CD14-positive monocyte (primary cell): ENCODE measurements at regions not wholly inside any gene's neighbourhood (a gene's known extent, or its start where the extent isn't known, plus 50 kb on each side); places are given as distances from the start of the nearest gene placed in this dataset.

Experiments
- DNase-seq, 3 donors: peaks; one replicate each; pipeline ENCODE4 v3.0.0-alpha.2; 2011 to 2022
- H2AFZ ChIP-seq: 2 replicates; pipeline ENCODE4 v1.6.0; 2012; ENCODE audit warnings: mild to moderate bottlenecking, low read depth, low read length, inconsistent platforms; ENCODE audit not compliant: insufficient read depth, poor library complexity, severe bottlenecking
- H3K27ac ChIP-seq, 2 donors: 1 replicate in 1 of 2; 2 replicates in 1 of 2; pipeline ENCODE4 v1.5.1; 2012 to 2013; ENCODE audit warnings: low read length in 2 of 2, control low read depth in 1 of 2, inconsistent platforms in 1 of 2, low read depth in 1 of 2, mild to moderate bottlenecking in 1 of 2
- H3K27me3 ChIP-seq, 2 donors: one replicate each; pipeline versions ENCODE4 v1.6.0 to v1.6.1; 2011 to 2013; ENCODE audit warnings: low read length in 2 of 2; ENCODE audit not compliant: control insufficient read depth in 2 of 2, insufficient read depth in 2 of 2
- H3K36me3 ChIP-seq, 2 donors: replicated peaks in 1 of 2; 1 replicate in 1 of 2; 2 replicates in 1 of 2; pipeline versions ENCODE4 v1.5.1 to v1.6.1; 2012 to 2013; ENCODE audit warnings: low read length in 2 of 2, control low read depth in 1 of 2, inconsistent platforms in 1 of 2, mild to moderate bottlenecking in 1 of 2; ENCODE audit not compliant: insufficient read depth in 2 of 2, control insufficient read depth in 1 of 2
- H3K4me1 ChIP-seq, 2 donors: 1 replicate in 1 of 2; 2 replicates in 1 of 2; pipeline versions ENCODE4 v1.5.1 to v1.6.1; 2012 to 2013; ENCODE audit warnings: low read length in 2 of 2, control low read depth in 1 of 2, inconsistent platforms in 1 of 2, mild to moderate bottlenecking in 1 of 2, moderate library complexity in 1 of 2; ENCODE audit not compliant: insufficient read depth in 2 of 2, control insufficient read depth in 1 of 2
- H3K4me2 ChIP-seq: replicated peaks from 2 replicates; pipeline ENCODE3; 2012; ENCODE audit warnings: low read length, moderate library complexity, mild to moderate bottlenecking; ENCODE audit not compliant: poor library complexity, severe bottlenecking; ENCODE audit errors: extremely low read depth
- H3K4me3 ChIP-seq, 3 experiments: fragments of 200-600 bp in 1 of 3; sonication (generic) in 1 of 3; replicated peaks in 1 of 3; 1 replicate in 2 of 3; 2 replicates in 1 of 3; pipeline ENCODE4 v1.5.1; 2011 to 2013; ENCODE audit warnings: low read length in 3 of 3, mild to moderate bottlenecking in 3 of 3, control low read depth in 2 of 3, low read depth in 2 of 3, inconsistent platforms in 1 of 3, moderate library complexity in 1 of 3
- H3K79me2 ChIP-seq: 2 replicates; pipeline ENCODE4 v1.6.0; 2012; ENCODE audit warnings: mild to moderate bottlenecking, control low read depth, inconsistent platforms, low read length, moderate library complexity; ENCODE audit not compliant: insufficient read depth
- H3K9ac ChIP-seq: 2 replicates; pipeline ENCODE4 v1.6.0; 2017; ENCODE audit warnings: low read length, mild to moderate bottlenecking; ENCODE audit not compliant: insufficient read depth, poor library complexity, severe bottlenecking
- H3K9me3 ChIP-seq, 2 donors: replicated peaks in 1 of 2; 1 replicate in 1 of 2; 2 replicates in 1 of 2; pipeline versions ENCODE4 v1.5.1 to v1.6.1; 2012 to 2013; ENCODE audit warnings: low read length in 2 of 2, control low read depth in 1 of 2; ENCODE audit not compliant: control insufficient read depth in 1 of 2, insufficient read depth in 1 of 2
- H4K20me1 ChIP-seq: 2 replicates; pipeline ENCODE4 v1.6.0; 2012; ENCODE audit warnings: mild to moderate bottlenecking, low read length, control low read depth, moderate library complexity; ENCODE audit not compliant: insufficient read depth
- H3K27ac Mint-ChIP-seq, 7 donors: one replicate each; pipeline ENCODE4 v1.8.0; 2020; ENCODE audit warnings: mild to moderate bottlenecking in 7 of 7, mixed read lengths in 7 of 7, moderate library complexity in 6 of 7, inconsistent platforms in 2 of 7
- H3K27me3 Mint-ChIP-seq, 3 donors: one replicate each; pipeline ENCODE4 v1.8.0; 2021 to 2022; ENCODE audit warnings: low read depth in 3 of 3, mild to moderate bottlenecking in 3 of 3, mixed read lengths in 3 of 3, moderate library complexity in 3 of 3, inconsistent platforms in 1 of 3
- H3K36me3 Mint-ChIP-seq, 2 donors: one replicate each; pipeline ENCODE4 v1.8.0; 2020; ENCODE audit warnings: mixed read lengths in 2 of 2, inconsistent platforms in 1 of 2, mild to moderate bottlenecking in 1 of 2
- H3K4me1 Mint-ChIP-seq: one replicate; pipeline ENCODE4 v1.8.0; 2020; ENCODE audit warnings: mild to moderate bottlenecking, mixed read lengths
- H3K4me3 Mint-ChIP-seq, 2 donors: one replicate each; pipeline ENCODE4 v1.8.0; 2020; ENCODE audit warnings: mild to moderate bottlenecking in 2 of 2, mixed read lengths in 2 of 2, moderate library complexity in 1 of 2
- H3K9me3 Mint-ChIP-seq, 7 donors: one replicate each; pipeline ENCODE4 v1.8.0; 2020 to 2022; ENCODE audit warnings: mixed read lengths in 7 of 7, mild to moderate bottlenecking in 6 of 7, moderate library complexity in 6 of 7, inconsistent platforms in 2 of 7
- CTCF ChIP-seq: fragments of 200-600 bp; IDR thresholded peaks from one replicate; pipeline ENCODE4 v1.8.0; 2022; ENCODE audit warnings: antibody characterized with exemption, mild to moderate bottlenecking
- whole genome bisulfite sequencing: methylation state at CpG from one replicate; pipeline ENCODE4 v1.1.5; 2013; ENCODE audit warnings: missing lambda C conversion rate; ENCODE audit not compliant: insufficient coverage; 5-methylcytosine and 5-hydroxymethylcytosine counted together
- intact Hi-C, 2 donors: fragments of 100-400 bp; cut with micrococcal nuclease; formaldehyde crosslinking; loops; one replicate each; pipeline versions ENCODE4 v1.15.0 to v1.15.1; 2023

- no peak for TF ChIP-seq CTCF
- Histone ChIP-seq H3K4me2 (no peak overlapping the region), H4K20me1 (no peaks in the 10 kb centered on the region), H3K27me3 (no peaks in the 10 kb centered on the region), H3K27ac (no peak overlapping the region), H3K4me1 (no peaks in the 10 kb centered on the region), H3K9ac (no peak overlapping the region), H3K79me2 (no peaks in the 10 kb centered on the region), H2AFZ (no peak overlapping the region), H3K36me3 (no peaks in the 10 kb centered on the region), H3K4me3 (no peak overlapping the region), H3K9me3 (no peaks in the 10 kb centered on the region)
- H3K36me3 Mint-ChIP-seq: no peaks in the 10 kb centered on the region
- peaks cover 0 to 2% (median 0%) of the 10 kb centered on the region in 3 donors for H3K27me3 Mint-ChIP-seq
- H3K9me3 Mint-ChIP-seq: peaks cover 0 to 3% (median 0%) of the 10 kb centered on the region in 7 donors
- peaks cover 1% of the 10 kb centered on the region for H3K4me1 Mint-ChIP-seq
- no peak overlapping the region for H3K4me3 Mint-ChIP-seq
- intact Hi-C loops: no loop called here
- DNase-seq: no peak
- no CpG with 5 or more reads among the region's 3 CpGs for WGBS
- H3K27ac Mint-ChIP-seq: no peak overlapping the region
Observed at GRCh38 chr4:73309211-73309610, 50.6 kb upstream of the ANKRD17 start.
